Upper lobe of left lung (tissue), 4 donors: ENCODE measurements at regions not wholly inside any gene's neighbourhood (a gene's known extent, or its start where the extent isn't known, plus 50 kb on each side); places are given as distances from the start of the nearest gene placed in this dataset.

Experiments
- CTCF ChIP-seq, 6 experiments: fragments of 450-650 bp in 4 of 6; fragments of 200-600 bp in 2 of 6; sonication (generic) in 2 of 6; IDR thresholded peaks; one replicate each; pipeline ENCODE4 v1.5.1; 2016 to 2019; ENCODE audit warnings: antibody characterized with exemption in 6 of 6
- EP300 ChIP-seq, 4 donors: sonication (generic); formaldehyde crosslinking; IDR thresholded peaks; one replicate each; pipeline ENCODE4 v1.5.1; 2017; ENCODE audit warnings: antibody characterized with exemption in 4 of 4, control low read depth in 2 of 4

GRCh38 chr12:114185036-114185435 lies 218.9 kb upstream of the RBM19 start:
- TF ChIP-seq CTCF (IDR thresholded peaks at IDR 0.05) (no peak), EP300 (IDR thresholded peaks at IDR 0.05) (no peak)
